ENCODE measurements at regions not wholly inside any gene's neighbourhood (a gene's known extent, or its start where the extent isn't known, plus 50 kb on each side); places are given as distances from the start of the nearest gene placed in this dataset.

DNA sequence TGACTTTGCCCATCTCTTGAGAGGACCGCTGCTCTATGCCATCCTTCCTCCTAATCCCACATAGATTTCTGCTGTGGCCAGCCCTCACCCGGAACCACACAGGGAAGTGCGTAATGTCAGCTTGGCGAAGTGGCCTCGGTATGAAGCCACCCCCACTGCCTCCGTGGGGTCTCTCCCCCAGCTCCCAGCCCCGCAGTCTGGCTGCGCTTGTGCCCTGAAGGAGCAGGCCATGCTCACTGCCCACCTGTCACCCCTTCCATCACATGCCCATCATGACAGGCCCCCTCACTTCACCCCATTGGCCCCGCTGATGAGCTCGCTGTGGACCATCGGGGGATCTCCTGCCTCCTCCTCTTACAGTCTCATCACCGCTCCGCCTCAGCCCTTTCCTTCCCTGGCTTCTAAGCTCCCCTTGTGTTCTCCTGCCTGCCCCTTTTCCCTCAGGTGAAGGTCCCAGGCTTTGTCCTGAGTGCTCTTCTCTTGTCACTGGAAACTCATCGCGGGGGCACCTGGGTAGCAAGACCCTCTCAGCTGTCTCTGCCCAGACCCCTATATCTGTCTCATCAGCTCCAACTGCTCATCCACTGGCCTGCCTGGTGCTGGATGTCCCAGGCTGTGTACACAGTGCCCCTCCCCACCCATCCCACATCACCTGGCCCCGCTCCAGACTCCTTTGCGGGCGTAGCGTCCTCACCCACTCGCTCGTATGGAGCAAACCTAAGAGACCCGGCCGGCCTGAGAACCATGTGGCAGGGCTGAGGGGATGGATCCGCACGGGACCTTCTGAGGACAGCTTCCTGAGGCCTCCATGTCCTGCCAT is 81.7 kb downstream of the GLI2 start:
- ChIA-PET POLR2A (interaction anchor here (0.6 kb wide), 1 partner anchor 535 kb away, joined by 3 read pairs; no protein-coding TSS in a partner anchor), RAD21 (ENCODE audit: low non-redundant PET in 1 of 2, low total read pairs in 2 of 2, uncharacterized antibody in 2 of 2, unreplicated experiment in 2 of 2) (no interaction called here), CTCF (no interaction called here)
- H3K4me2 ChIP-seq (ENCODE audit: low read length): no peak overlapping the region
- H3K9me3 ChIP-seq (ENCODE audit: control insufficient read depth in 1 of 2, insufficient read depth in 1 of 2, low read depth in 1 of 2, low read length in 2 of 2): no peaks in the 10 kb centered on the region
- H3K4me3 ChIP-seq (replicated peaks in 1 of 2; ENCODE audit: low read depth in 1 of 2, low read length in 2 of 2): no peak overlapping the region
- no TSS peak for BruUV-seq (replicated peaks)
- no peaks in the 10 kb centered on the region for H3K27me3 ChIP-seq (ENCODE audit: insufficient read depth, low read length)
- H3K4me1 ChIP-seq (ENCODE audit: control insufficient read depth in 1 of 2, insufficient read depth in 2 of 2, low read length in 2 of 2): peaks cover 6 to 7% of the 10 kb centered on the region in 2 experiments; a peak in 2 of 4 replicates
- H3K79me2 ChIP-seq (ENCODE audit: insufficient read depth, low read length): no peaks in the 10 kb centered on the region
- TF ChIP-seq, protein P1, sequence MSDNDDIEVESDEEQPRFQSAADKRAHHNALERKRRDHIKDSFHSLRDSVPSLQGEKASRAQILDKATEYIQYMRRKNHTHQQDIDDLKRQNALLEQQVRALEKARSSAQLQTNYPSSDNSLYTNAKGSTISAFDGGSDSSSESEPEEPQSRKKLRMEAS (IDR thresholded peaks at IDR 0.05): no peak
- no peak for TF ChIP-seq ELF1 (IDR thresholded peaks at IDR 0.05; ENCODE audit: borderline replicate concordance, low read depth)
- no peak for TF ChIP-seq CBX3 (IDR thresholded peaks at IDR 0.05; ENCODE audit: low read depth)
- TF ChIP-seq, protein P2, sequence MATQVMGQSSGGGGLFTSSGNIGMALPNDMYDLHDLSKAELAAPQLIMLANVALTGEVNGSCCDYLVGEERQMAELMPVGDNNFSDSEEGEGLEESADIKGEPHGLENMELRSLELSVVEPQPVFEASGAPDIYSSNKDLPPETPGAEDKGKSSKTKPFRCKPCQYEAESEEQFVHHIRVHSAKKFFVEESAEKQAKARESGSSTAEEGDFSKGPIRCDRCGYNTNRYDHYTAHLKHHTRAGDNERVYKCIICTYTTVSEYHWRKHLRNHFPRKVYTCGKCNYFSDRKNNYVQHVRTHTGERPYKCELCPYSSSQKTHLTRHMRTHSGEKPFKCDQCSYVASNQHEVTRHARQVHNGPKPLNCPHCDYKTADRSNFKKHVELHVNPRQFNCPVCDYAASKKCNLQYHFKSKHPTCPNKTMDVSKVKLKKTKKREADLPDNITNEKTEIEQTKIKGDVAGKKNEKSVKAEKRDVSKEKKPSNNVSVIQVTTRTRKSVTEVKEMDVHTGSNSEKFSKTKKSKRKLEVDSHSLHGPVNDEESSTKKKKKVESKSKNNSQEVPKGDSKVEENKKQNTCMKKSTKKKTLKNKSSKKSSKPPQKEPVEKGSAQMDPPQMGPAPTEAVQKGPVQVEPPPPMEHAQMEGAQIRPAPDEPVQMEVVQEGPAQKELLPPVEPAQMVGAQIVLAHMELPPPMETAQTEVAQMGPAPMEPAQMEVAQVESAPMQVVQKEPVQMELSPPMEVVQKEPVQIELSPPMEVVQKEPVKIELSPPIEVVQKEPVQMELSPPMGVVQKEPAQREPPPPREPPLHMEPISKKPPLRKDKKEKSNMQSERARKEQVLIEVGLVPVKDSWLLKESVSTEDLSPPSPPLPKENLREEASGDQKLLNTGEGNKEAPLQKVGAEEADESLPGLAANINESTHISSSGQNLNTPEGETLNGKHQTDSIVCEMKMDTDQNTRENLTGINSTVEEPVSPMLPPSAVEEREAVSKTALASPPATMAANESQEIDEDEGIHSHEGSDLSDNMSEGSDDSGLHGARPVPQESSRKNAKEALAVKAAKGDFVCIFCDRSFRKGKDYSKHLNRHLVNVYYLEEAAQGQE (IDR thresholded peaks at IDR 0.05; ENCODE audit: low read depth): no peak
- TF ChIP-seq FOSL1 (IDR thresholded peaks at IDR 0.05; ENCODE audit: low read depth): no peak
- TF ChIP-seq RAD21 (IDR thresholded peaks at IDR 0.05; ENCODE audit: low read depth): no peak
- TF ChIP-seq SRF (IDR thresholded peaks at IDR 0.05; ENCODE audit: low read depth): no peak
- no peak for TF ChIP-seq EZH2phosphoT487 (IDR thresholded peaks at IDR 0.05; ENCODE audit: borderline replicate concordance)
- TF ChIP-seq YY1 (IDR thresholded peaks at IDR 0.05; ENCODE audit: extremely low read depth, insufficient replicate concordance, low read depth, low read length): no peak
- TF ChIP-seq ZFX (IDR thresholded peaks at IDR 0.05): no peak
- no peaks in the 10 kb centered on the region for H4K20me1 ChIP-seq (ENCODE audit: insufficient read depth)
- no peak overlapping the region for H3K27ac ChIP-seq (ENCODE audit: low read depth, low read length)
- H2AFZ ChIP-seq (ENCODE audit: low read depth, low read length, poor library complexity, severe bottlenecking): no peak overlapping the region
- no peaks in the 10 kb centered on the region for H3K36me3 ChIP-seq (ENCODE audit: control insufficient read depth in 1 of 2, insufficient read depth in 2 of 2, low read length in 2 of 2)
- ATAC-seq: no peak
- intact Hi-C loops (cut with micrococcal nuclease): no loop called here
- H3K9me2 ChIP-seq (ENCODE audit: insufficient read depth): no peaks in the 10 kb centered on the region
- DNase-seq (ENCODE audit: low read depth, low spot score): no peak
- no peak overlapping the region for H3K9ac ChIP-seq (ENCODE audit: low read length)
